ENCODE measurements at regions not wholly inside any gene's neighbourhood (a gene's known extent, or its start where the extent isn't known, plus 50 kb on each side); places are given as distances from the start of the nearest gene placed in this dataset.

- TF ChIP-seq HMGXB4 (CRISPR knock-in tag; IDR thresholded peaks at IDR 0.05; ENCODE audit: borderline replicate concordance) = no peak
- TF ChIP-seq HDAC2 (IDR thresholded peaks at IDR 0.05) = no peak
- TF ChIP-seq MAZ (IDR thresholded peaks at IDR 0.05; ENCODE audit: borderline replicate concordance, low read depth, low read length) = no peak
- TF ChIP-seq MAX (IDR thresholded peaks at IDR 0.05) = no peak
- no peak for TF ChIP-seq CEBPB (IDR thresholded peaks at IDR 0.05)
- no peak for TF ChIP-seq TP53 (CRISPR knock-in tag; IDR thresholded peaks at IDR 0.05)
Measured at GRCh38 chr19:28487999-28488398, 725.0 kb downstream of the UQCRFS1 start (continued).

- TF ChIP-seq ELK1 (IDR thresholded peaks at IDR 0.05; ENCODE audit: low read depth, low read length) (no peak), TFCP2L1 (CRISPR knock-in tag; IDR thresholded peaks at IDR 0.05) (no peak)
- Histone ChIP-seq H3K9me3 (0 out of 3 replicates have a peak, but pooled peaks cover 3% of the 10 kb centered on the region), H3K4me2 (no peak overlapping the region), H3K4me3 (no peak overlapping the region), H3K27ac (no peak overlapping the region), H3K4me1 (no peaks in the 10 kb centered on the region)
- DNase-seq (ENCODE audit: low read depth in 1 of 2, low spot score in 1 of 2) (no peak), ATAC-seq (no peak), FAIRE-seq (no peak)
- ChIA-PET CTCF (interaction anchor here (0.6 kb wide), 1 partner anchor 18 kb away, joined by 4 read pairs; no protein-coding TSS in a partner anchor), POLR2A (no interaction called here)
Measured at GRCh38 chr19:28486926-28487325, 726.0 kb downstream of the UQCRFS1 start.

- FAIRE-seq = no peak
- POLR2A ChIA-PET = no interaction called here
- no peak for ATAC-seq
- Histone ChIP-seq H3K4me1 (no peaks in the 10 kb centered on the region), H3K4me3 (no peak overlapping the region), H3K9me3 (0 out of 3 replicates have a peak, but pooled peaks cover 3% of the 10 kb centered on the region), H3K4me2 (no peak overlapping the region), H3K27ac (no peak overlapping the region)
- no peak for TF ChIP-seq MAFK (IDR thresholded peaks at IDR 0.05; ENCODE audit: partially characterized antibody)
- TF ChIP-seq CHD4 (IDR thresholded peaks at IDR 0.05; ENCODE audit: borderline replicate concordance) = no peak
- no peak for TF ChIP-seq ZNF302 (CRISPR knock-in tag; IDR thresholded peaks at IDR 0.05)
- no peak for TF ChIP-seq FOSL2 (IDR thresholded peaks at IDR 0.05)
- no peak for TF ChIP-seq FOSL2 (CRISPR knock-in tag; IDR thresholded peaks at IDR 0.05)
- no peak for TF ChIP-seq ZFP36 (IDR thresholded peaks at IDR 0.05; ENCODE audit: borderline replicate concordance, partially characterized antibody)
- TF ChIP-seq NR3C1 (IDR thresholded peaks at IDR 0.05) = no peak
- no peak for TF ChIP-seq ATOH8 (CRISPR knock-in tag; IDR thresholded peaks at IDR 0.05; ENCODE audit: low read depth)
- TF ChIP-seq RFX5 (IDR thresholded peaks at IDR 0.05) = no peak
- no peak for TF ChIP-seq USF2 (IDR thresholded peaks at IDR 0.05)
- no peak for TF ChIP-seq ESRRA (IDR thresholded peaks at IDR 0.05; ENCODE audit: borderline replicate concordance, low read length)
- TF ChIP-seq MAZ (IDR thresholded peaks at IDR 0.05; ENCODE audit: borderline replicate concordance, low read depth, low read length) = no peak
- TF ChIP-seq GATA3 (IDR thresholded peaks at IDR 0.05; ENCODE audit: borderline replicate concordance) = no peak
- TF ChIP-seq ZSCAN20 (CRISPR knock-in tag; IDR thresholded peaks at IDR 0.05) = no peak
- TF ChIP-seq HOXA7 (CRISPR knock-in tag; IDR thresholded peaks at IDR 0.05) = no peak
- no peak for TF ChIP-seq RCOR1 (IDR thresholded peaks at IDR 0.05; ENCODE audit: low read depth, low read length)
- TF ChIP-seq HOXB5 (CRISPR knock-in tag; IDR thresholded peaks at IDR 0.05) = no peak
- no peak for TF ChIP-seq KDM1A (IDR thresholded peaks at IDR 0.05; ENCODE audit: low read depth)
- no peak for TF ChIP-seq JUNB (IDR thresholded peaks at IDR 0.05)
- TF ChIP-seq FOSB (CRISPR knock-in tag; IDR thresholded peaks at IDR 0.05) = no peak
- WGBS (ENCODE audit: missing lambda C conversion rate) = 20% methylated on average over 3 of the region's 3 CpGs
- CTCF ChIA-PET = interaction anchor here (0.6 kb wide), 1 partner anchor 17 kb away, joined by 4 read pairs; no protein-coding TSS in a partner anchor
- DNase-seq (ENCODE audit: low read depth in 1 of 2, low spot score in 1 of 2) = no peak
Measured at GRCh38 chr19:28486473-28486872, 726.5 kb downstream of the UQCRFS1 start.

Data from A549 (cell line).